ENCODE measurements at regions not wholly inside any gene's neighbourhood (a gene's known extent, or its start where the extent isn't known, plus 50 kb on each side); places are given as distances from the start of the nearest gene placed in this dataset.
A peak's percentile ranks its signal among the peaks of the same experiment; 100 is the strongest.

GRCh38 chr2:181334158-181334826 is 122.9 kb upstream of the ITGA4 start:
- DNase-seq (ENCODE audit: low read depth, low spot score) = no peak

- DNase-seq (ENCODE audit: low read depth, low spot score) = no peak
These were observed 116.3 kb upstream of the ITGA4 start for GRCh38 chr2:181340891-181341290.

- DNase-seq (ENCODE audit: low read depth, low spot score) = no peak
These were observed 115.2 kb upstream of the ITGA4 start for GRCh38 chr2:181341855-181342600.

GRCh38 chr2:181348107-181348837 is 108.9 kb upstream of the ITGA4 start:
- DNase-seq (ENCODE audit: low read depth, low spot score) = no peak

GRCh38 chr2:181352158-181352557 is 105.0 kb upstream of the ITGA4 start:
- DNase-seq (ENCODE audit: low read depth, low spot score) = no peak

GRCh38 chr2:181354626-181355025 is 102.6 kb upstream of the ITGA4 start:
- no peak for DNase-seq (ENCODE audit: low read depth, low spot score)

GRCh38 chr2:181356526-181357130 is 100.6 kb upstream of the ITGA4 start:
- DNase-seq (ENCODE audit: low read depth, low spot score) = no peak

- DNase-seq (ENCODE audit: low read depth, low spot score) = no peak
These were observed 99.2 kb upstream of the ITGA4 start for GRCh38 chr2:181357979-181358378.

- no peak for DNase-seq (ENCODE audit: low read depth, low spot score)
These were observed 94.6 kb upstream of the ITGA4 start for GRCh38 chr2:181362561-181362960.

GRCh38 chr2:181363164-181363563 is 94.0 kb upstream of the ITGA4 start:
- DNase-seq (ENCODE audit: low read depth, low spot score) = no peak

- no peak for DNase-seq (ENCODE audit: low read depth, low spot score)
These were observed 92.6 kb upstream of the ITGA4 start for GRCh38 chr2:181364492-181365170.

- no peak for DNase-seq (ENCODE audit: low read depth, low spot score)
These were observed 90.5 kb upstream of the ITGA4 start for GRCh38 chr2:181366675-181367175.

- no peak for DNase-seq (ENCODE audit: low read depth, low spot score)
These were observed 89.8 kb upstream of the ITGA4 start for GRCh38 chr2:181367411-181367810.

GRCh38 chr2:181367906-181368435 is 89.2 kb upstream of the ITGA4 start:
- no peak for DNase-seq (ENCODE audit: low read depth, low spot score)

GRCh38 chr2:181370126-181370525 is 87.1 kb upstream of the ITGA4 start:
- no peak for DNase-seq (ENCODE audit: low read depth, low spot score)

- no peak for DNase-seq (ENCODE audit: low read depth, low spot score)
These were observed 86.0 kb upstream of the ITGA4 start for GRCh38 chr2:181371195-181371594.

GRCh38 chr2:181371782-181372645 is 85.2 kb upstream of the ITGA4 start:
- DNase-seq (ENCODE audit: low read depth, low spot score) = peak; percentile 10

GRCh38 chr2:181372646-181373040 is 84.5 kb upstream of the ITGA4 start:
- no peak for DNase-seq (ENCODE audit: low read depth, low spot score)

- DNase-seq (ENCODE audit: low read depth, low spot score) = no peak
These were observed 82.2 kb upstream of the ITGA4 start for GRCh38 chr2:181374781-181375675.

Data from pulmonary artery endothelial cell (primary cell).